Activated naive CD8-positive, alpha-beta T cell treated with anti-CD3 and anti-CD28 coated beads, Interleukin-2, amount 10 ng/mL, durations not matched to agents 7 days and 5 days (primary cell): ENCODE measurements at regions not wholly inside any gene's neighbourhood (a gene's known extent, or its start where the extent isn't known, plus 50 kb on each side); places are given as distances from the start of the nearest gene placed in this dataset.

Experiments
- ATAC-seq: fragments of 150-1000 bp; cut with Tn5 transposase; one replicate; pipeline ENCODE4 v1.10.0; 2021; ENCODE audit warnings: low read depth, moderate library complexity
- POLR2A ChIA-PET: fragments of 350-600 bp; sonication (Branson Sonifier 250); formaldehyde crosslinking; loops from one replicate; lab custom pipeline; 2021; ENCODE audit warnings: antibody characterized with exemption; lab: Charles Lee
- DNase-seq: peaks from one replicate; pipeline ENCODE4 v3.0.0; 2021
- H3K27ac Mint-ChIP-seq: one replicate; pipeline ENCODE4 v1.8.0; 2022; ENCODE audit warnings: mild to moderate bottlenecking, mixed read lengths
- H3K27me3 Mint-ChIP-seq: one replicate; pipeline ENCODE4 v1.8.0; 2022; ENCODE audit warnings: mild to moderate bottlenecking, moderate library complexity, mixed read lengths
- H3K36me3 Mint-ChIP-seq: one replicate; pipeline ENCODE4 v1.8.0; 2021; ENCODE audit warnings: mild to moderate bottlenecking, mixed read lengths
- H3K4me1 Mint-ChIP-seq: one replicate; pipeline ENCODE4 v1.8.0; 2021; ENCODE audit warnings: mixed read lengths
- H3K4me3 Mint-ChIP-seq: one replicate; pipeline ENCODE4 v1.8.0; 2022; ENCODE audit warnings: mild to moderate bottlenecking, moderate library complexity, mixed read lengths
- H3K9me3 Mint-ChIP-seq: one replicate; pipeline ENCODE4 v1.8.0; 2021; ENCODE audit warnings: mixed read lengths

GRCh38 chr2:155715705-155716104 lies 616.8 kb downstream of the NR4A2 start:
- H3K27ac Mint-ChIP-seq, result no peak overlapping the region
- POLR2A ChIA-PET, result no interaction called here
- H3K4me3 Mint-ChIP-seq, result no peak overlapping the region
- no peak for ATAC-seq
- no peaks in the 10 kb centered on the region for H3K9me3 Mint-ChIP-seq
- DNase-seq, result no peak
- H3K36me3 Mint-ChIP-seq, result no peaks in the 10 kb centered on the region
- H3K27me3 Mint-ChIP-seq, result no peaks in the 10 kb centered on the region
- no peaks in the 10 kb centered on the region for H3K4me1 Mint-ChIP-seq

- POLR2A ChIA-PET, result no interaction called here
- no peak overlapping the region for H3K4me3 Mint-ChIP-seq
These were observed 617.5 kb downstream of the NR4A2 start for GRCh38 chr2:155714983-155715382.

GRCh38 chr2:155708071-155708470 lies 624.5 kb downstream of the NR4A2 start:
- ATAC-seq, result no peak

More at GRCh38 chr2:155714983-155715382, 617.5 kb downstream of the NR4A2 start:
- Mint-ChIP-seq H3K4me1 (no peaks in the 10 kb centered on the region), H3K27me3 (no peaks in the 10 kb centered on the region), H3K36me3 (no peaks in the 10 kb centered on the region), H3K9me3 (no peaks in the 10 kb centered on the region), H3K27ac (no peak overlapping the region)
- ATAC-seq (no peak), DNase-seq (no peak)

GRCh38 chr2:155703917-155704316 lies 628.6 kb downstream of the NR4A2 start:
- no peaks in the 10 kb centered on the region for H3K36me3 Mint-ChIP-seq
- H3K27ac Mint-ChIP-seq, result no peak overlapping the region
- H3K9me3 Mint-ChIP-seq, result no peaks in the 10 kb centered on the region
- ATAC-seq (no peak), DNase-seq (no peak)
- POLR2A ChIA-PET, result no interaction called here
- no peak overlapping the region for H3K4me3 Mint-ChIP-seq
- H3K4me1 Mint-ChIP-seq, result no peaks in the 10 kb centered on the region
- no peaks in the 10 kb centered on the region for H3K27me3 Mint-ChIP-seq

More at GRCh38 chr2:155708071-155708470, 624.5 kb downstream of the NR4A2 start:
- no peak for DNase-seq
- H3K4me3 Mint-ChIP-seq, result no peak overlapping the region
- POLR2A ChIA-PET, result no interaction called here
- H3K27me3 Mint-ChIP-seq, result no peaks in the 10 kb centered on the region
- H3K9me3 Mint-ChIP-seq, result no peaks in the 10 kb centered on the region
- H3K36me3 Mint-ChIP-seq, result no peaks in the 10 kb centered on the region
- no peak overlapping the region for H3K27ac Mint-ChIP-seq
- H3K4me1 Mint-ChIP-seq, result no peaks in the 10 kb centered on the region

GRCh38 chr2:155703048-155703447 lies 629.5 kb downstream of the NR4A2 start:
- Mint-ChIP-seq H3K9me3 (no peaks in the 10 kb centered on the region), H3K27ac (no peak overlapping the region), H3K4me3 (no peak overlapping the region), H3K4me1 (no peaks in the 10 kb centered on the region), H3K27me3 (no peaks in the 10 kb centered on the region), H3K36me3 (no peaks in the 10 kb centered on the region)
- no peak for DNase-seq
- ATAC-seq, result no peak
- POLR2A ChIA-PET, result no interaction called here

GRCh38 chr2:155701721-155702120 lies 630.8 kb downstream of the NR4A2 start:
- ATAC-seq, result no peak
- Mint-ChIP-seq H3K9me3 (no peaks in the 10 kb centered on the region), H3K4me3 (no peak overlapping the region), H3K4me1 (no peaks in the 10 kb centered on the region), H3K27me3 (no peaks in the 10 kb centered on the region), H3K27ac (no peak overlapping the region), H3K36me3 (no peaks in the 10 kb centered on the region)
- no peak for DNase-seq
- POLR2A ChIA-PET, result no interaction called here

GRCh38 chr2:155696571-155696970 lies 636.0 kb downstream of the NR4A2 start:
- ATAC-seq (no peak), DNase-seq (no peak)
- no peaks in the 10 kb centered on the region for H3K27me3 Mint-ChIP-seq
- H3K27ac Mint-ChIP-seq, result no peak overlapping the region
- POLR2A ChIA-PET, result no interaction called here
- H3K36me3 Mint-ChIP-seq, result no peaks in the 10 kb centered on the region
- H3K9me3 Mint-ChIP-seq, result no peaks in the 10 kb centered on the region
- no peaks in the 10 kb centered on the region for H3K4me1 Mint-ChIP-seq
- H3K4me3 Mint-ChIP-seq, result no peak overlapping the region

GRCh38 chr2:155695505-155695904 lies 637.0 kb downstream of the NR4A2 start:
- ATAC-seq (no peak), DNase-seq (no peak)
- no peak overlapping the region for H3K27ac Mint-ChIP-seq
- POLR2A ChIA-PET, result no interaction called here
- no peaks in the 10 kb centered on the region for H3K36me3 Mint-ChIP-seq
- H3K4me1 Mint-ChIP-seq, result no peaks in the 10 kb centered on the region
- H3K9me3 Mint-ChIP-seq, result no peaks in the 10 kb centered on the region
- H3K27me3 Mint-ChIP-seq, result no peaks in the 10 kb centered on the region
- H3K4me3 Mint-ChIP-seq, result no peak overlapping the region

- no peaks in the 10 kb centered on the region for H3K4me1 Mint-ChIP-seq
- H3K9me3 Mint-ChIP-seq, result no peaks in the 10 kb centered on the region
- no peak overlapping the region for H3K27ac Mint-ChIP-seq
- no peaks in the 10 kb centered on the region for H3K36me3 Mint-ChIP-seq
- DNase-seq (no peak), ATAC-seq (no peak)
- no peak overlapping the region for H3K4me3 Mint-ChIP-seq
- H3K27me3 Mint-ChIP-seq, result no peaks in the 10 kb centered on the region
- POLR2A ChIA-PET, result no interaction called here
These were observed 639.7 kb downstream of the NR4A2 start for GRCh38 chr2:155692856-155693255.

GRCh38 chr2:155692106-155692505 lies 640.4 kb downstream of the NR4A2 start:
- Mint-ChIP-seq H3K36me3 (no peaks in the 10 kb centered on the region), H3K27me3 (no peaks in the 10 kb centered on the region), H3K4me3 (no peak overlapping the region), H3K27ac (no peak overlapping the region), H3K4me1 (no peaks in the 10 kb centered on the region), H3K9me3 (no peaks in the 10 kb centered on the region)
- no peak for ATAC-seq
- POLR2A ChIA-PET, result no interaction called here
- no peak for DNase-seq

GRCh38 chr2:155690785-155691184 lies 641.7 kb downstream of the NR4A2 start:
- DNase-seq (no peak), ATAC-seq (no peak)
- H3K4me1 Mint-ChIP-seq, result no peaks in the 10 kb centered on the region
- H3K27ac Mint-ChIP-seq, result no peak overlapping the region
- H3K36me3 Mint-ChIP-seq, result no peaks in the 10 kb centered on the region
- H3K27me3 Mint-ChIP-seq, result no peaks in the 10 kb centered on the region
- H3K4me3 Mint-ChIP-seq, result no peak overlapping the region
- no peaks in the 10 kb centered on the region for H3K9me3 Mint-ChIP-seq
- POLR2A ChIA-PET, result no interaction called here

- Mint-ChIP-seq H3K4me1 (no peaks in the 10 kb centered on the region), H3K9me3 (no peaks in the 10 kb centered on the region), H3K27ac (no peak overlapping the region), H3K4me3 (no peak overlapping the region), H3K27me3 (no peaks in the 10 kb centered on the region), H3K36me3 (no peaks in the 10 kb centered on the region)
- ATAC-seq (no peak), DNase-seq (no peak)
- POLR2A ChIA-PET, result no interaction called here
These were observed 642.7 kb downstream of the NR4A2 start for GRCh38 chr2:155689791-155690190.

GRCh38 chr2:155687181-155687580 lies 645.3 kb downstream of the NR4A2 start:
- no peak overlapping the region for H3K4me3 Mint-ChIP-seq
- no peaks in the 10 kb centered on the region for H3K4me1 Mint-ChIP-seq
- H3K9me3 Mint-ChIP-seq, result no peaks in the 10 kb centered on the region
- H3K36me3 Mint-ChIP-seq, result no peaks in the 10 kb centered on the region
- ATAC-seq (no peak), DNase-seq (no peak)
- H3K27ac Mint-ChIP-seq, result no peak overlapping the region
- H3K27me3 Mint-ChIP-seq, result no peaks in the 10 kb centered on the region
- POLR2A ChIA-PET, result no interaction called here

GRCh38 chr2:155679647-155680046 lies 652.9 kb downstream of the NR4A2 start:
- H3K4me1 Mint-ChIP-seq, result no peaks in the 10 kb centered on the region
- POLR2A ChIA-PET, result no interaction called here
- no peak for DNase-seq
- H3K9me3 Mint-ChIP-seq, result peaks cover 2% of the 10 kb centered on the region
- H3K27ac Mint-ChIP-seq, result no peak overlapping the region
- H3K4me3 Mint-ChIP-seq, result no peak overlapping the region
- no peaks in the 10 kb centered on the region for H3K27me3 Mint-ChIP-seq
- H3K36me3 Mint-ChIP-seq, result no peaks in the 10 kb centered on the region
- no peak for ATAC-seq

- no peak overlapping the region for H3K4me3 Mint-ChIP-seq
- peaks cover 2% of the 10 kb centered on the region for H3K9me3 Mint-ChIP-seq
- no peaks in the 10 kb centered on the region for H3K4me1 Mint-ChIP-seq
- no peaks in the 10 kb centered on the region for H3K36me3 Mint-ChIP-seq
- ATAC-seq, result no peak
- H3K27me3 Mint-ChIP-seq, result no peaks in the 10 kb centered on the region
- H3K27ac Mint-ChIP-seq, result no peak overlapping the region
- DNase-seq, result no peak
- POLR2A ChIA-PET, result no interaction called here
These were observed 656.6 kb downstream of the NR4A2 start for GRCh38 chr2:155675920-155676319.
